HG03432 (cell line): ENCODE measurements at regions not wholly inside any gene's neighbourhood (a gene's known extent, or its start where the extent isn't known, plus 50 kb on each side); places are given as distances from the start of the nearest gene placed in this dataset.

ENCODE experiments used
- ATAC-seq: cut with Tn5 transposase; IDR thresholded peaks from one replicate; pipeline ENCODE4 v1.9.1; 2021; ENCODE audit warnings: mild to moderate bottlenecking, moderate library complexity; ENCODE audit not compliant: unreplicated experiment

GRCh38 chr6:113381232-113381631, 475.9 kb upstream of the MARCKS start:
- ATAC-seq, result no peak

- ATAC-seq, result peak; percentile 83
These were observed 475.2 kb upstream of the MARCKS start for GRCh38 chr6:113381959-113382358.

- no peak for ATAC-seq
These were observed 473.4 kb upstream of the MARCKS start for GRCh38 chr6:113383701-113384100.

- ATAC-seq, result no peak
These were observed 472.1 kb upstream of the MARCKS start for GRCh38 chr6:113385020-113385431.

- ATAC-seq, result no peak
These were observed 468.1 kb upstream of the MARCKS start for GRCh38 chr6:113388996-113389395.

GRCh38 chr6:113392551-113393055, 464.5 kb upstream of the MARCKS start:
- ATAC-seq, result no peak

GRCh38 chr6:113394216-113394615, 462.9 kb upstream of the MARCKS start:
- no peak for ATAC-seq

GRCh38 chr6:113394729-113395128, 462.4 kb upstream of the MARCKS start:
- ATAC-seq, result no peak

- ATAC-seq, result no peak
These were observed 460.4 kb upstream of the MARCKS start for GRCh38 chr6:113396730-113397129.

- ATAC-seq, result no peak
These were observed 459.9 kb upstream of the MARCKS start for GRCh38 chr6:113397236-113397635.

GRCh38 chr6:113401231-113401630, 455.9 kb upstream of the MARCKS start:
- no peak for ATAC-seq

GRCh38 chr6:113402544-113402943, 454.6 kb upstream of the MARCKS start:
- ATAC-seq, result no peak

- ATAC-seq, result no peak
These were observed 453.1 kb upstream of the MARCKS start for GRCh38 chr6:113403966-113404595.

GRCh38 chr6:113405326-113406047, 451.7 kb upstream of the MARCKS start:
- no peak for ATAC-seq

GRCh38 chr6:113406048-113406695, 451.0 kb upstream of the MARCKS start:
- ATAC-seq, result no peak

- no peak for ATAC-seq
These were observed 446.1 kb upstream of the MARCKS start for GRCh38 chr6:113411011-113411410.

- no peak for ATAC-seq
These were observed 444.4 kb upstream of the MARCKS start for GRCh38 chr6:113412589-113413357.

GRCh38 chr6:113414511-113414910, 442.6 kb upstream of the MARCKS start:
- no peak for ATAC-seq

GRCh38 chr6:113416170-113416569, 441.0 kb upstream of the MARCKS start:
- no peak for ATAC-seq

GRCh38 chr6:113420290-113420689, 436.9 kb upstream of the MARCKS start:
- ATAC-seq, result no peak

- no peak for ATAC-seq
These were observed 435.1 kb upstream of the MARCKS start for GRCh38 chr6:113421997-113422396.
